GM18498 (cell line): ENCODE measurements at regions not wholly inside any gene's neighbourhood (a gene's known extent, or its start where the extent isn't known, plus 50 kb on each side); places are given as distances from the start of the nearest gene placed in this dataset.

Experiments used
- ATAC-seq: cut with Tn5 transposase; IDR thresholded peaks from one replicate; pipeline ENCODE4 v1.9.1; 2021; ENCODE audit warnings: mild to moderate bottlenecking, moderate library complexity; ENCODE audit not compliant: unreplicated experiment

DNA sequence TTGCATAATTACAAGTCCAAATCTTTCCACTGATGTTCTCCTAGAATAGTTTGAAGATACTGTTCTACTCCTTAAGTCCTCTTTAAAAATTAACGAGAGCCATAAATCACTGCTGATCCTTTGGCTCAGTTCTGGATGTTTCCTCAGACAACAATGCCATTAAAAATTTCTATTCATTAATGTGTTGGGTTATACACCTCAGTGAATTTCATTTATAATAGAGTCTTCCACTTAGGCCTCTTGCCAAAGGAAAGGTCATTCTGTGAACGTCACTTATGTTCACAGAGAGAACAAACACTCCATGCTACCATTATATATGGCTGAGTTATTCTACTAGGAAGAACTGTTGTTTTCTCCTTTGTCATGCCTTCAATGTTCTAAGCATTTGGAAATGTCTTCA lies 1472.3 kb upstream of the CELF4 start:
- no peak for ATAC-seq

GRCh38 chr18:39033312-39033711 lies 1467.7 kb upstream of the CELF4 start:
- ATAC-seq = no peak

DNA sequence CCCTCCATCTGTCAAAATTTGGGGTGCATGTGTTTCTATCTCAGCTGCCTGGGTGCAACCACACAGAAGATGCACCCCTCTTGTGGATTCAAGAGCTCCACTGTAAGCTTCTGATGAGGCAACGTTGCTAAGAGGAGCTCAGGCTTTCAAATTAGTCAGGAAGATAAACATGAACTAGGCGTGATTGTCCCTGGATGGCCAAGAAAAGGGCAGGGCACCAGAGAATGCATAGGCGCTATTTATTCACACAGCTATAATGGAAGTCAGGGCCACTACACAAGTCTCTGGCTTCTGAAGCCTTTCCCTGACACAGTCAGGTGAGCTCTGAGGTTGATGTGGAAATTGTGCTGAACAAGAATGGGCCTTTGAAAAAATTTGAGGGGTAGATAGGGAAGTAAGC lies 1466.0 kb upstream of the CELF4 start:
- ATAC-seq = no peak

DNA sequence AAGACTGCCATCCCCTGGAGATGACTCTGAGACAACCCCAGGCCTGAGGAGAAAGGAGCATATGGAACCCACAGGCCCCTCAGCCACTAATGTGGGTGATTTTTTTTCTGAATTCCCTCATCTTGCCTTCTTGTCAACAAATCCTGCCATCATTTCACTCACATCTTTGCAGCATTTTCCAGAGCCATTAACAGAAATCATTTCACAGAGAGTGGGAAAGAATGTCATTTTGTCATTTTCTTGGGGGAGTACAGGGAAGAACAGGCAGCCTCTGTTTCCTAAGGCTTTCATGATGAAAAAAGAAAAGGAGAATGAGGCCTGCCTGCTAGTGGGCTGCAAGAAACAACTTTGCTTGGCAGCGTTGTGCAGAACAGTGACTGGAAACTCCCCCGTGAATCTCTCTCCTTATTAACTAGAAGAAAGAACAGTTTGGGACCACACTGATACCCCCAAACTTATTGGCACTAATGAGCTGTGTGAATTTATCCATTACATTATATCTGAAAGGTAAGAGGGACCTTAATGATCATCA lies 1464.6 kb upstream of the CELF4 start:
- ATAC-seq = no peak

DNA sequence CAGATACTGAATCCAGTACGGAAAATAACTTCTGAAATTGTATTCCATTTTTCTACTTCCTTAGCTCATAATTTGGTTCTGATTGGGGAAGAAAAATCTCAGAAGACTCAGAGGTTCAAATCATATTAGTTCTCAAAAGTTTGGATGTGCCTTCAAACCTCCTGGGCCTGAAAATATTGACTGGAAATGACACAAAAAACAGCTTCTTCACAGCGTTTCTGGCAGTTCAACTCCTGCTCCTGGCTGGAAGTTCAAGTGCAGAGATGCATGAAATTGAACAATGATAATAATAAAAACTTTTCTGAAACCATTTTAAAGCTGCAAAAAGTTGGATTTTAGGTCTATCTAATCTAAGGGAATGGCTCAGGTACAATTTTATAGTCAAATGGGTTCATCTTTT lies 1459.9 kb upstream of the CELF4 start:
- no peak for ATAC-seq

- no peak for ATAC-seq
Measured at GRCh38 chr18:39019989-39020388, 1454.4 kb upstream of the CELF4 start.

GRCh38 chr18:39007031-39007902 lies 1441.7 kb upstream of the CELF4 start:
- ATAC-seq = no peak

DNA sequence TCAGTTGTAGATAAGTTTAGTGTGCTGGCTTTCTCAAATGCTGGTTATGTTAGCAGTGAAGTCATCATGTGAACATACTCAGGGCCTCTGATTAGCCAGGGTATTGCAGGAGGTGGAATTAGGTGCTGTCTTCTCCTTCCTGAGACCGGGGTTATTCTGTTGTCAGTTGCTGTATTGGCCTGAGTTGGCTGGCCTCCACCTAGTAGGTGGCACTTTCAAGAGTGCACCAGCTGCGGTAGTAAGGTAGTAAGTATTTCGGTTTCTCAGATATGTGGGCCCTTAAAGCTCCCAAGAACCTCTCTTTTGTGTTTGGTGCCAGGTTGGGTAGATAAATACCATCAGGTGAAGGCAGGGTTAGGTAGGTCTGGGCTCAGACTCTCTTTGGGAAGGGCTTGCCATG lies 1430.5 kb upstream of the CELF4 start:
- ATAC-seq = no peak

- no peak for ATAC-seq
Measured at GRCh38 chr18:38993342-38993741, 1427.7 kb upstream of the CELF4 start.

DNA sequence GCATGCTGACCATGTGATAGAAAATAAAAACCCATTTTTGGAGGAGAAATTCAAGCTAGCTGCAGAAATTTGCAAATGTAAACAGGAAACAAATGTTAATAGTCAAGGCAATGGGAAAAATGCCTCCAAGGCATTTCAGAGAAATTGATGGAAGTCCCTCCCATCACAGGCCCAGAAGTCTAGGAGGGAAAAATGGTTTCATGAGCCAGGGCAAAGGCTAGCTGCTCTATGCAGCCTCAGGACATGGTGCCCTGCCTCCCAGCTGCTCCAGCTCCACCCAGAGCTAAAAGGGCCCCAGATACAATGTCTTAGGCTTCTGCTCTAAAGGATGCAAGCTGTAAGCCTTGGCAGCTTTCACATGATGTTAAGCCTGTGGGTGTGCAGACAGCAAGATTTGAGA lies 1419.4 kb upstream of the CELF4 start:
- ATAC-seq = no peak

- ATAC-seq = no peak
Measured at GRCh38 chr18:38982072-38982471, 1416.5 kb upstream of the CELF4 start.

DNA sequence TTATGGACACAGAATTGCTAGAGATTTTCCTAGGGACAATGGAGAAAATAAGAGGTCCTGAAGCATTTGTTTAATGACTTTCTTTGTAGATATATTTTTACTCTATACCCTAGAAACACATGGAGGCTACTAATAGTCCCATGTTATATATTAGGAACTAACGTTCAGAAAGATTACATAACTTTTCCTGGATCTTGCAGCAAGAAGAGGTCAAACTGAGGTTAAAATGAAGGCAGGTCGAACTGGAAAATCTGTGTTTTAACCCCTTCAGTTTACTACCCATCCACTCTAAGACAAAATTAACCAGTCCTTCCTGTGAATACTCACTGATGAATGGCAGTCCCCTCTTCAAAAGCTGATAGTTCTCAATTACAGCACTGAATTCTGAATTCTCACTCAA lies 1415.8 kb upstream of the CELF4 start:
- ATAC-seq = no peak

GRCh38 chr18:38980420-38980819 lies 1414.8 kb upstream of the CELF4 start:
- ATAC-seq = no peak

DNA sequence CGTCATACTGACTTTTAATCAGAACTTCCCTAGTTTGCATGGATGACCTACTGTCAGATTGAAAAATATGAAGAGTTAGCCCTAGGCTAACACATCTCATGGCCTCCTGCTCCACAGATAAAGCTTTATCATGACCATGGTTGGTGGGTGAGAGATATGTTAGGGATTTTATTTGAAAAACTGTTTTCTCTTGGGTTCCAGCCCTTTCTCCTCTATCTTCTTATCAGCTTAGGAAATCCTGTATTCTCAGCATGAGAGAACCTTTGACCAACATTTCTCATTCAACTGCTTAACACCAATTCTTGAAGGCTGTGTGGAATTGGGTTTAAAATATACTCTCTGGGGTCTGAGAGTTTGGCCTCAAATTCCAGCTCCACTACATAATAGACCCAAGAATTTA lies 1407.0 kb upstream of the CELF4 start:
- ATAC-seq = no peak

DNA sequence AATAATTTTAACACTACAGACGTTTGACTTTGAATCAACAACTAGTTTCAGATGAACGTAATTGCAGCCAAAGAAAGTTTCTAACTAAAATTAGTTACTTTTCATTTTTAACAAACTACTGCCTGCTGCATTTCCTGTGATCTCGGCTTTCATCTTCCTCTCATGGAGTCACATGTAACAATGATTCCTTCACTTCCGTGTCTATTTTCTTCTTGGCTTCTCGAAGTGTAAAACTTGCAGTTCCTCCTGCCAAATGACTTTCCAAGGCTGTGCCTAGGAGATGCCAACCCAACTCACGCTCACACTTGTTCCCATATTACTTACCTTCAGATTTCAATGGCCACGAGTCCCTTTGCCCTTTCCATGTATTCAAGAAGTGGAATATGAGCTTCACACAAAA lies 1406.3 kb upstream of the CELF4 start:
- no peak for ATAC-seq

DNA sequence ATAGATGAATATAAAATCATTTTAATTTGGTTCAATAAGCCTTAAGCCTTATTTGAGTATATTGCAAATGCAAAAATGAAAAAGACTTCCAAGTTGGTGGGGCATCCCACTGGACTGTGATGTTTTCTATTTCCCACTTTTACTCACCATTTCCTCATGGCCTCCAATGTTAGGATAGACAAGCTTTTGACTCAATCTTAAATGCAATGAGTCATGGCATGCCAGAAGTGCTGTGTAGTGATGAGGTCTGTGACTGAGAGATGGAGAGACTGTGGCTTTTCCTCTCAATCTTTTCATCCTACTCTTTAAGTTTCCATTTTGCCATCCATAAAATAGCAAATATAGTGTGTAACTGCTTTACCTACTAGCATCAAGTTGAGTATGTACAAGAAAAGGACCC lies 1401.2 kb upstream of the CELF4 start:
- no peak for ATAC-seq

DNA sequence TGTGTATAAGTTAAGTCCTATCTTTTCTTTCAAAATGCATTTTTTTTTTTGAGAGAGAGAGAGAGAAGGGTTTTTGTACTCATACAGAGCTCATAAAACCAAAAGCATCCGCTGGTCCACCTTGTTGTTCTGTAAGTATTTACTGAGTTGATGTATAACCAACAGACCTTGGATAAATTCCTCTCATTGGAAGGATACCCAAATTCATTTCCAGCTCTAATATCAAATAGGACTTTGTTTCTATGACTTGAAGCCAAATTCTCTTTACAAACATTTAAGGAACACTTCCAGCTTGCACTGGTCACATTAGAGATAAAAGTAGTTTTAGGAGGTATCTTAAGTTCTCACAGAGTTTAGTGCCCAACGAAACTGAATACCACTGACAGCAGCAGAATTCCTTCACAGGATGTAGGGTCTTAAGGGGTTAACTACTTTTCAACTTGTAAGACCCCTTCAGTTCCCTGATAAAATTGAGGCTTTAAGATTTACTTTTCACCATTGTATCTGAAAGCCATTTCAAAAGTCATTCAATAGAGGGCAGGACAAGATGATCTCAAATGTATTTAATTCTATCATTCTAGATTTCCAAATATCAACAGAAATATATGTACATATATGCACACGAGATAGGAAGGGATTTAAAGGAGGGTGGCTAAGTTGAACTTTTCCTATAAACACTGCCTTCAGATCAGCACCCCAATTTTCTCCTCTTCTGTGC lies 1398.5 kb upstream of the CELF4 start:
- ATAC-seq = no peak

- no peak for ATAC-seq
Measured at GRCh38 chr18:38961880-38962279, 1396.3 kb upstream of the CELF4 start.

DNA sequence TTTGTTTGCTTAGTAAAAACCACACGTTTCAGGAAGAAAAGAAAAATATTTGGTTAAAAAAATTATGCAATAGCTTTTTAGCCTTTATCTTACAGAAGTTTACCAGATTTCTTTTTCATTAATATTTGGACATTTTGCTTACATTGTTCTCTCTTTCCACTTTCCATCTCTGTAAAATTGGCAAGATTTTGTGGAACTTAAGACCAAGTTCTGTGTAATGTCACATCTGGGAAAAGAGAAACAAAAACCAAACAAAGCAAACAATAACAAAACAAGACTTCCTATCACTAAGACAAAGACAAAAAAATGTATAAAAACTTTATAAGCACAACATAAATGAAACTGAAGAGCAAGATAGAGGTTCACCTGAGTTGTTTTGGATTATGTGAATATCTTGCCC lies 1392.1 kb upstream of the CELF4 start:
- no peak for ATAC-seq

DNA sequence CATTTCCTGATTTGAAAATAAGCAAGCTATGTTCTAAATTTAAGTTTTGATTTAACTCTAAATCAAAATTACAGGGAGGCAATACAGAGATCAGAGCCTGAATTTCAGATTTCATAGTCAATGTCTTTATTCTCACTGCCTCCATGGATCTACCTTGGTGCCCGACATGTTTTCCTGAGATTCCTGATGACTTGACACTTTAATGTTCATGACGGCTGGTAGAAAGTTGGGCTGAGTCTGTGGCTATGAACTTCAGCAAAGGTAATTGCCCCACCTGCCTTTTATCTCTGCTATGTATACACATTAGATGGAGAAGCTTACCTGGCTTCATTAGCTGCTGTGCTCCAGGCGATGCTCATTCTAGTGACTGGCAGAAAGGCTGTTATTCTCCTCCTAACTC lies 1390.5 kb upstream of the CELF4 start:
- ATAC-seq = no peak

DNA sequence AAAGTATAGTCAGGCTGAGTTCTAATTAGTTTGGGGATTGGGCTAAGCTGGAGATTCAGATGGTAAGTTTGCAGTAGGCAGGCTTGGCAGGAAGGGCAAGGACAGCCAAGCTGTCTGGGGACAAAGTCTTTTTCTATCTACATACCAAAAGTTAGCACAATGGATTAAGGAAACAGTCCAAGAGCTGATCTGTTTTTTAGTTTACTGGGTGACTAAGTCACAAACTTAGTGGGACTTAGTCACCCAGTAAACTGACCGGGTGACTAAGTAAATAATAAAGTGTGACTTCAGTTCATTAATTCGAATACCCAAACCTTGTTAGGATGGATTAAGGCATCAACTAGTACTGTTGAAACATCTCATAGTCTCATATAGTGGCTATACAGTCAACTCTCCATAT lies 1386.0 kb upstream of the CELF4 start:
- ATAC-seq = no peak

DNA sequence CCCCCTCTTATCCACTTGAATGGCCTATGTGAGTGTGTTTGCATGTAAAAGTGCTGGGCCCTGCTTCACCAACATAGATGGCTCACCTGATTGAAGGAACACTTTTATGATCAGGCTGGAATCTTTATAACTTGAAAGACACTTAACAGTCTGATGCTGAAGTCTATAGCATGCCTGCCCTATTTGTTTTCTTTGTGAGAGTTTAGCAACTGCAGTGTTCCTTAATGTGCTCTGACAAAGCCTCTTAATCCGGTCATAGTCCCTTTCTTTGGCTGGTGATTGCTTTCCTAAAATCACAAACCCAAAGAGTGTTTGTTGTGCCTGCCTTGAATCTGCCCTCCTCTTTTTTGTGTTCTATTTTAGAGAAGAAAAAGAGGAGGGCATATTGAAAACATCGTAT lies 1382.8 kb upstream of the CELF4 start:
- ATAC-seq = no peak
